ENCODE measurements at regions not wholly inside any gene's neighbourhood (a gene's known extent, or its start where the extent isn't known, plus 50 kb on each side); places are given as distances from the start of the nearest gene placed in this dataset.
"Not testable (repeated sequence)": the region's sequence is repeated elsewhere in the genome, so short reads cannot be mapped to it uniquely, and the experiment has no call there.

DNA sequence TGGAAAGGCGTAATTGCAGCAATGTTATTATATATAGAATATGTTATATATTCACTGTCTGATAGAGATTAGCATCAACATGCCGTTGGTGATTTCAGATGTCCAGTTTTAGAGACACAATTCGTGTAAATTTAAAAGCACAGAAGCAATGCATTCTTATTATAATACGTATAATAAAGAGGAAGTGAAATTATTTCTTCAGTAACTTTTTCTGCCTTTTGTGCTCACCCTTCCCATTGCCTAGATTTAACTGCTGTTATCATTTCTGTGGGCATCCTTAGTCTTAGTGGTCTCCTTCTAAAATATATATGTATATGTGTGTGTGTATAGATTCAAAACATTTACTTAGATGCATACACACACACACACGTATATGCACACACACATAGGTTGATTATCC is 592.5 kb upstream of the GOLIM4 start:
- Histone ChIP-seq H3K4me3 (ENCODE audit: low read depth, low read length) (no peak overlapping the region), H3K36me3 (ENCODE audit: control insufficient read depth, insufficient read depth, low read length) (no peaks in the 10 kb centered on the region), H3K27me3 (ENCODE audit: control insufficient read depth, insufficient read depth, low read length) (no peaks in the 10 kb centered on the region)
- ChIA-PET POLR2A (no interaction called here), CTCF (interaction anchor here (0.8 kb wide), 1 partner anchor 32 kb away, joined by 3 read pairs; no protein-coding TSS in a partner anchor)
- DNase-seq (ENCODE audit: low read depth) = no peak
- TF ChIP-seq, protein P1, sequence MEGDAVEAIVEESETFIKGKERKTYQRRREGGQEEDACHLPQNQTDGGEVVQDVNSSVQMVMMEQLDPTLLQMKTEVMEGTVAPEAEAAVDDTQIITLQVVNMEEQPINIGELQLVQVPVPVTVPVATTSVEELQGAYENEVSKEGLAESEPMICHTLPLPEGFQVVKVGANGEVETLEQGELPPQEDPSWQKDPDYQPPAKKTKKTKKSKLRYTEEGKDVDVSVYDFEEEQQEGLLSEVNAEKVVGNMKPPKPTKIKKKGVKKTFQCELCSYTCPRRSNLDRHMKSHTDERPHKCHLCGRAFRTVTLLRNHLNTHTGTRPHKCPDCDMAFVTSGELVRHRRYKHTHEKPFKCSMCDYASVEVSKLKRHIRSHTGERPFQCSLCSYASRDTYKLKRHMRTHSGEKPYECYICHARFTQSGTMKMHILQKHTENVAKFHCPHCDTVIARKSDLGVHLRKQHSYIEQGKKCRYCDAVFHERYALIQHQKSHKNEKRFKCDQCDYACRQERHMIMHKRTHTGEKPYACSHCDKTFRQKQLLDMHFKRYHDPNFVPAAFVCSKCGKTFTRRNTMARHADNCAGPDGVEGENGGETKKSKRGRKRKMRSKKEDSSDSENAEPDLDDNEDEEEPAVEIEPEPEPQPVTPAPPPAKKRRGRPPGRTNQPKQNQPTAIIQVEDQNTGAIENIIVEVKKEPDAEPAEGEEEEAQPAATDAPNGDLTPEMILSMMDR (IDR thresholded peaks at IDR 0.05; ENCODE audit: insufficient read depth, low read depth, low read length) = no peak

DNA sequence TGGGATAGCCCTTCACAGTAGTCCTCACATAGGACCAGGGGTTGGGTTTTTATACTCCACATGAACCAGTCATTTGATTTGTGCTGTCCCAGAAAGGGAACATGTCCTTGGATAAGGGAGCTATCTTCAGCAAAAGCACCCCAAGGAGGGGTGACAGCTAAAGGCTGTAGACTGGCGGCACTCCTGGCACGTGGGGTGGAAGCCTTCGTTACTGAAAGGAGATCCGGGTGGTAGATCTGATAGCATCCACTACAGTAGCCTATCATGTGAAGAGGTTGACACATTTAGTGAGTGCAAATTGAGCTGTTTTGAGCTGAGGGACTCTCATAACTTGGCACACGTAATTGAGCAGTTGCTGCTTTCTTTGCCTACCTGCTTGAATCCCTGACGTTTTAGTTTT is 588.8 kb upstream of the GOLIM4 start:
- no peak for DNase-seq (ENCODE audit: low read depth)
- TF ChIP-seq, protein P1 (IDR thresholded peaks at IDR 0.05; ENCODE audit: insufficient read depth, low read depth, low read length) = no peak
- ChIA-PET POLR2A (no interaction called here), CTCF (no interaction called here)
- Histone ChIP-seq H3K27me3 (ENCODE audit: control insufficient read depth, insufficient read depth, low read length) (no peaks in the 10 kb centered on the region), H3K4me3 (ENCODE audit: low read depth, low read length) (no peak overlapping the region), H3K36me3 (ENCODE audit: control insufficient read depth, insufficient read depth, low read length) (no peaks in the 10 kb centered on the region)

DNA sequence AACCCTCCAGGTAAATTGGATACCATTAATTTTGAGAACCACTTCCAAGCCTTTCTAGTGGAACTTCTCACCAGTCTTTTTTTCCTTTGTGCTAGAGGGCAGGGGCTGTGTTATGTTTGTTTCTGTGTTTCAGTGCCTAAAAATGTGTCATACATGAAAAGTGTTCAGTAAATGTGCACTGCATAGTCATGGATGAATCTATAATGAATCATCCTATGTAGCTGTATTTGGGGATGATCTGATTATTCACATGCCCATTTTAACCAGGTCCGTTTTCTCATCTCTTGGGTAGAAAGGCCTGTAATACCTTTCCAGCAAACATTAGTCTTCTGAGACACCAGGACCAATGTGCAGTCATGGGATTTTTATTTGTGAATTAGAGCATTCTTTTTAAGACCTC is 583.0 kb upstream of the GOLIM4 start:
- ChIA-PET CTCF (no interaction called here), POLR2A (no interaction called here)
- TF ChIP-seq, protein P1 (IDR thresholded peaks at IDR 0.05; ENCODE audit: insufficient read depth, low read depth, low read length) = no peak
- Histone ChIP-seq H3K36me3 (ENCODE audit: control insufficient read depth, insufficient read depth, low read length) (no peaks in the 10 kb centered on the region), H3K4me3 (ENCODE audit: low read depth, low read length) (no peak overlapping the region), H3K27me3 (ENCODE audit: control insufficient read depth, insufficient read depth, low read length) (no peaks in the 10 kb centered on the region)
- no peak for DNase-seq (ENCODE audit: low read depth)

DNA sequence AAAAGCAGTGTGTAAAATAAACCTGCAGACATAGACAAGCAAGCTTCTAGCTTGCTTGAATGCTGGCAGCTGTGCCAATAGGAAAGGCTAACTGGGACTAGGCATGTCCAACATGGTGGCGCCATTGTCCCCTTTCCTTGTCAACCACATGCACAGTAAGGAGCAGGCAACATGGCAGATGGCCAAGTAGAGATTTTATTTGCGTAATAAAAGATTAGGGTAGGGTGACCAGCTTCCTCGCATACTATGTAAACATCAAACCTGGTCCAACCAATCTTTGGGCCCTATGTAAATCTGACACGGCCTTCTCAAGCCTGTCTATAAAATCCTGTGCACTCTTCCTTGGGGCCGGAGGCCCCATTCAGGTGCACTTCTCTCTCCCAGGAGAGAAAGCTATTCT is 575.4 kb upstream of the GOLIM4 start:
- ChIA-PET POLR2A (no interaction called here), CTCF (no interaction called here)
- DNase-seq (ENCODE audit: low read depth) = no peak
- TF ChIP-seq, protein P1 (IDR thresholded peaks at IDR 0.05; ENCODE audit: insufficient read depth, low read depth, low read length) = no peak
- no peaks in the 10 kb centered on the region for H3K36me3 ChIP-seq (ENCODE audit: control insufficient read depth, insufficient read depth, low read length)
- H3K27me3 ChIP-seq (ENCODE audit: control insufficient read depth, insufficient read depth, low read length) = no peaks in the 10 kb centered on the region
- H3K4me3 ChIP-seq (ENCODE audit: low read depth, low read length) = no peak overlapping the region

DNA sequence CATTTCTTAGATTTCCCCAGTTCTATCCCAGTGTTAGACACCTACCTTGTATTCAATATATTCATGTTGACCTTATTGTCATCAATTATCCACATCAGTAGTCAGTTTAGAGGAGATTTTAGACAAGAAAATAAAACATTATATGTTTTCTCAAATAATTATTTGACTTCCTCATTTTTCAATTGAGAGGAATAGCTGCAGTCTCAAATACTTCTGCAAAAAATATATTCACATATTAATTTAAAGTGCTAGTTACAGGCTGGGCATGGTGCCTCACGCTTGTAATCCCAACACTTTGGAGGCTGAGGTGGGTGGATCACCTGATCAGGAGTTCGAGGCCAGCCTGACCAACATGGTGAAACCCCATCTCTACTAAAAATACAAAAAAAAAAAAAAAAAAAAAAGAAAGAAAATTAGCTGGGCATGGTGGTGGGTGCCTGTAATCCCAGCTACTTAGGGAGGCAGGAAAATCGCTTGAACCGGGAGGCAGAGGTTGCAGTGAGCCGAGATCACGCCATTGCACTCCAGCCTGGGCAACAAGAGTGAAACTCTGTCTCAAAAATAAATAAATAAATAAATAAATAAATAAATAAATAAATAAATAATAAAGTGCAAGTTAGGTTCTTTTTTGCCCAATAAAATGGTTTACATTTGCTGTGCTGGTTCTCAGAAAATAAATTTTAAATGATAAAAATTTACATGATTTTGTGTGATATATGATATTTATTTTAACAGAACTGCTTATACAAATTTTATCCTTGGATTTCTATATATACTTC is 565.3 kb upstream of the GOLIM4 start:
- H3K36me3 ChIP-seq (ENCODE audit: control insufficient read depth, insufficient read depth, low read length); POLR2A ChIA-PET; H3K27me3 ChIP-seq (ENCODE audit: control insufficient read depth, insufficient read depth, low read length); DNase-seq (ENCODE audit: low read depth); CTCF ChIA-PET; H3K4me3 ChIP-seq (ENCODE audit: low read depth, low read length): not testable (repeated sequence)

DNA sequence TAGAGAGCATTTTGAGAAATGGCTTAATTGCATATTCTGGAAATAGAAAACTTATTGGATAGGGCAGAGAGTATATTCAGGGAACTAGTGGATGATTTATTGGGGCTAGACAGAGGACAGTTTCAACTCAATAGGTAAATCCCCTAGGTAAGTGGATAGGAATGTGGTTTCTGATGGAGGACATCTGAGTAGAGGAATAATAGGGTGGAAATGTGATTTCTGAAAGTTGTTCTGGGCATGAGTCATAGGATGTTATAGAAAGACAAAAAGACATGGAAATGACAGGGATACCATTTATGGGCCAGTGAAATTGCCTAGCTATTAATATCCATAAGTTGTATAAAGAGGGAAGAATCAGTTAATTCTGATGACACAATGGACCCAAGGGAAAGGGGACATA is 563.3 kb upstream of the GOLIM4 start:
- DNase-seq (ENCODE audit: low read depth) = no peak
- ChIA-PET POLR2A (no interaction called here), CTCF (no interaction called here)
- Histone ChIP-seq H3K4me3 (ENCODE audit: low read depth, low read length) (no peak overlapping the region), H3K27me3 (ENCODE audit: control insufficient read depth, insufficient read depth, low read length) (no peaks in the 10 kb centered on the region), H3K36me3 (ENCODE audit: control insufficient read depth, insufficient read depth, low read length) (no peaks in the 10 kb centered on the region)
- TF ChIP-seq, protein P1 (IDR thresholded peaks at IDR 0.05; ENCODE audit: insufficient read depth, low read depth, low read length) = no peak

All from BJ (cell line).